ENCODE measurements at regions not wholly inside any gene's neighbourhood (a gene's known extent, or its start where the extent isn't known, plus 50 kb on each side); places are given as distances from the start of the nearest gene placed in this dataset.

- DNase-seq (ENCODE audit: low read depth), result no peak
- no peak for TF ChIP-seq CTCF (IDR thresholded peaks at IDR 0.05; ENCODE audit: low read depth, low read length, missing control alignments)
Measured at GRCh38 chr10:118462401-118462800, 120.3 kb upstream of the FAM204A start.

GRCh38 chr10:118459642-118460193 is 117.6 kb upstream of the FAM204A start:
- no peak for DNase-seq (ENCODE audit: low read depth)
- no peak overlapping the region for H3K4me3 ChIP-seq (ENCODE audit: low read depth, low read length)
- peak; percentile 79 for TF ChIP-seq CTCF (IDR thresholded peaks at IDR 0.05; ENCODE audit: low read depth, low read length, missing control alignments)

More at GRCh38 chr10:118462401-118462800, 120.3 kb upstream of the FAM204A start:
- H3K4me3 ChIP-seq (ENCODE audit: low read depth, low read length), result no peak overlapping the region

- TF ChIP-seq CTCF (IDR thresholded peaks at IDR 0.05; ENCODE audit: low read depth, low read length, missing control alignments), result no peak
- H3K4me3 ChIP-seq (ENCODE audit: low read depth, low read length), result no peak overlapping the region
- DNase-seq (ENCODE audit: low read depth), result no peak
Measured at GRCh38 chr10:118458957-118459641, 117.0 kb upstream of the FAM204A start.

- H3K4me3 ChIP-seq (ENCODE audit: low read depth, low read length), result no peak overlapping the region
- TF ChIP-seq CTCF (IDR thresholded peaks at IDR 0.05; ENCODE audit: low read depth, low read length, missing control alignments), result no peak
- DNase-seq (ENCODE audit: low read depth), result no peak
Measured at GRCh38 chr10:118457824-118458428, 115.8 kb upstream of the FAM204A start.

GRCh38 chr10:118455181-118455695 is 113.1 kb upstream of the FAM204A start:
- H3K4me3 ChIP-seq (ENCODE audit: low read depth, low read length), result no peak overlapping the region
- no peak for TF ChIP-seq CTCF (IDR thresholded peaks at IDR 0.05; ENCODE audit: low read depth, low read length, missing control alignments)
- no peak for DNase-seq (ENCODE audit: low read depth)

- no peak for DNase-seq (ENCODE audit: low read depth)
- no peak overlapping the region for H3K4me3 ChIP-seq (ENCODE audit: low read depth, low read length)
- no peak for TF ChIP-seq CTCF (IDR thresholded peaks at IDR 0.05; ENCODE audit: low read depth, low read length, missing control alignments)
Measured at GRCh38 chr10:118454211-118454610, 112.1 kb upstream of the FAM204A start.

All from GM12864 (cell line).